ENCODE measurements at regions not wholly inside any gene's neighbourhood (a gene's known extent, or its start where the extent isn't known, plus 50 kb on each side); places are given as distances from the start of the nearest gene placed in this dataset.

- no peak overlapping the region for H3K9ac ChIP-seq (ENCODE audit: low read depth, low read length)
- 85% methylated on average over 15 of the region's 15 CpGs for WGBS
- H3K27ac ChIP-seq (ENCODE audit: low read depth, low read length) = no peak overlapping the region
- H3K9me3 ChIP-seq (ENCODE audit: insufficient read depth, low read depth, low read length) = no peaks in the 10 kb centered on the region
- H3K4me1 ChIP-seq (ENCODE audit: insufficient read depth, low read length) = peaks cover 14% of the 10 kb centered on the region
- H3K36me3 ChIP-seq (ENCODE audit: insufficient read depth, low read length) = no peaks in the 10 kb centered on the region
- no peaks in the 10 kb centered on the region for H3K27me3 ChIP-seq (ENCODE audit: insufficient read depth, low read length)
- H3K4me3 ChIP-seq (ENCODE audit: low read length) = no peak overlapping the region
These were observed 263.0 kb downstream of the KLF12 start for GRCh38 chr13:73870970-73871935.

- H3K4me1 ChIP-seq (ENCODE audit: insufficient read depth, low read length) = peaks cover 14% of the 10 kb centered on the region
- H3K27ac ChIP-seq (ENCODE audit: low read depth, low read length) = no peak overlapping the region
- H3K9me3 ChIP-seq (ENCODE audit: insufficient read depth, low read depth, low read length) = no peaks in the 10 kb centered on the region
- H3K4me3 ChIP-seq (ENCODE audit: low read length) = no peak overlapping the region
- 86% methylated on average over 3 of the region's 5 CpGs for WGBS
- no peak overlapping the region for H3K9ac ChIP-seq (ENCODE audit: low read depth, low read length)
- H3K27me3 ChIP-seq (ENCODE audit: insufficient read depth, low read length) = no peaks in the 10 kb centered on the region
- H3K36me3 ChIP-seq (ENCODE audit: insufficient read depth, low read length) = no peaks in the 10 kb centered on the region
These were observed 264.0 kb downstream of the KLF12 start for GRCh38 chr13:73870036-73870741.

- peaks cover under 1% of the 10 kb centered on the region; the same call in 1 of the 2 replicates for H3K4me1 ChIP-seq (ENCODE audit: insufficient read depth, low read length)
- no CpG with 5 or more reads among the region's 1 CpG for WGBS
- no peaks in the 10 kb centered on the region for H3K9me3 ChIP-seq (ENCODE audit: insufficient read depth, low read depth, low read length)
- no peaks in the 10 kb centered on the region for H3K27me3 ChIP-seq (ENCODE audit: insufficient read depth, low read length)
- no peaks in the 10 kb centered on the region for H3K36me3 ChIP-seq (ENCODE audit: insufficient read depth, low read length)
- no peak overlapping the region for H3K27ac ChIP-seq (ENCODE audit: low read depth, low read length)
- no peak overlapping the region for H3K9ac ChIP-seq (ENCODE audit: low read depth, low read length)
- no peak overlapping the region for H3K4me3 ChIP-seq (ENCODE audit: low read length)
These were observed 269.2 kb downstream of the KLF12 start for GRCh38 chr13:73865027-73865426.

- no peaks in the 10 kb centered on the region for H3K27me3 ChIP-seq (ENCODE audit: insufficient read depth, low read length)
- H3K9me3 ChIP-seq (ENCODE audit: insufficient read depth, low read depth, low read length) = no peaks in the 10 kb centered on the region
- no peaks in the 10 kb centered on the region for H3K36me3 ChIP-seq (ENCODE audit: insufficient read depth, low read length)
- 98% methylated on average over 1 of the region's 2 CpGs for WGBS
- no peak overlapping the region for H3K4me3 ChIP-seq (ENCODE audit: low read length)
- no peaks in the 10 kb centered on the region for H3K4me1 ChIP-seq (ENCODE audit: insufficient read depth, low read length)
- H3K27ac ChIP-seq (ENCODE audit: low read depth, low read length) = no peak overlapping the region
- no peak overlapping the region for H3K9ac ChIP-seq (ENCODE audit: low read depth, low read length)
These were observed 273.1 kb downstream of the KLF12 start for GRCh38 chr13:73861136-73861535.

GRCh38 chr13:73860501-73860900, 273.7 kb downstream of the KLF12 start:
- H3K4me1 ChIP-seq (ENCODE audit: insufficient read depth, low read length) = no peaks in the 10 kb centered on the region
- no peak overlapping the region for H3K27ac ChIP-seq (ENCODE audit: low read depth, low read length)
- H3K36me3 ChIP-seq (ENCODE audit: insufficient read depth, low read length) = no peaks in the 10 kb centered on the region
- WGBS = 97% methylated on average over 4 of the region's 6 CpGs
- H3K4me3 ChIP-seq (ENCODE audit: low read length) = no peak overlapping the region
- H3K9me3 ChIP-seq (ENCODE audit: insufficient read depth, low read depth, low read length) = no peaks in the 10 kb centered on the region
- no peaks in the 10 kb centered on the region for H3K27me3 ChIP-seq (ENCODE audit: insufficient read depth, low read length)
- H3K9ac ChIP-seq (ENCODE audit: low read depth, low read length) = no peak overlapping the region

- Histone ChIP-seq H3K9ac (ENCODE audit: low read depth, low read length) (no peak overlapping the region), H3K9me3 (ENCODE audit: insufficient read depth, low read depth, low read length) (no peaks in the 10 kb centered on the region), H3K36me3 (ENCODE audit: insufficient read depth, low read length) (no peaks in the 10 kb centered on the region), H3K27ac (ENCODE audit: low read depth, low read length) (no peak overlapping the region), H3K4me1 (ENCODE audit: insufficient read depth, low read length) (no peaks in the 10 kb centered on the region), H3K4me3 (ENCODE audit: low read length) (no peak overlapping the region), H3K27me3 (ENCODE audit: insufficient read depth, low read length) (no peaks in the 10 kb centered on the region)
- WGBS = 73% methylated on average over 4 of the region's 4 CpGs
These were observed 274.4 kb downstream of the KLF12 start for GRCh38 chr13:73859841-73860240.

- Histone ChIP-seq H3K9me3 (ENCODE audit: insufficient read depth, low read depth, low read length) (no peaks in the 10 kb centered on the region), H3K27me3 (ENCODE audit: insufficient read depth, low read length) (no peaks in the 10 kb centered on the region), H3K9ac (ENCODE audit: low read depth, low read length) (no peak overlapping the region), H3K36me3 (ENCODE audit: insufficient read depth, low read length) (no peaks in the 10 kb centered on the region), H3K4me3 (ENCODE audit: low read length) (no peak overlapping the region), H3K4me1 (ENCODE audit: insufficient read depth, low read length) (no peaks in the 10 kb centered on the region), H3K27ac (ENCODE audit: low read depth, low read length) (no peak overlapping the region)
- WGBS = 100% methylated on average over 1 of the region's 2 CpGs
These were observed 277.1 kb downstream of the KLF12 start for GRCh38 chr13:73857106-73857505.

- Histone ChIP-seq H3K4me1 (ENCODE audit: insufficient read depth, low read length) (peaks cover 15% of the 10 kb centered on the region), H3K27me3 (ENCODE audit: insufficient read depth, low read length) (no peaks in the 10 kb centered on the region), H3K9me3 (ENCODE audit: insufficient read depth, low read depth, low read length) (no peaks in the 10 kb centered on the region), H3K36me3 (ENCODE audit: insufficient read depth, low read length) (no peaks in the 10 kb centered on the region), H3K27ac (ENCODE audit: low read depth, low read length) (no peak overlapping the region), H3K9ac (ENCODE audit: low read depth, low read length) (no peak overlapping the region), H3K4me3 (ENCODE audit: low read length) (no peak overlapping the region)
- WGBS = 99% methylated on average over 3 of the region's 3 CpGs
These were observed 283.1 kb downstream of the KLF12 start for GRCh38 chr13:73851104-73851503.

- Histone ChIP-seq H3K4me3 (ENCODE audit: low read length) (no peak overlapping the region), H3K27me3 (ENCODE audit: insufficient read depth, low read length) (no peaks in the 10 kb centered on the region), H3K4me1 (ENCODE audit: insufficient read depth, low read length) (peaks cover 15% of the 10 kb centered on the region), H3K9me3 (ENCODE audit: insufficient read depth, low read depth, low read length) (no peaks in the 10 kb centered on the region), H3K36me3 (ENCODE audit: insufficient read depth, low read length) (0 out of 2 replicates have a peak, but pooled peaks cover 7% of the 10 kb centered on the region), H3K27ac (ENCODE audit: low read depth, low read length) (no peak overlapping the region), H3K9ac (ENCODE audit: low read depth, low read length) (no peak overlapping the region)
- WGBS = 91% methylated on average over 2 of the region's 5 CpGs
These were observed 283.9 kb downstream of the KLF12 start for GRCh38 chr13:73850104-73850873.

GRCh38 chr13:73849292-73849691, 284.9 kb downstream of the KLF12 start:
- WGBS = 36% methylated on average over 5 of the region's 5 CpGs
- Histone ChIP-seq H3K27ac (ENCODE audit: low read depth, low read length) (no peak overlapping the region; the same call in 1 of the 2 replicates), H3K36me3 (ENCODE audit: insufficient read depth, low read length) (0 out of 2 replicates have a peak, but pooled peaks cover 7% of the 10 kb centered on the region), H3K4me1 (ENCODE audit: insufficient read depth, low read length) (peaks cover 17% of the 10 kb centered on the region), H3K27me3 (ENCODE audit: insufficient read depth, low read length) (no peaks in the 10 kb centered on the region), H3K9me3 (ENCODE audit: insufficient read depth, low read depth, low read length) (no peaks in the 10 kb centered on the region), H3K9ac (ENCODE audit: low read depth, low read length) (no peak overlapping the region), H3K4me3 (ENCODE audit: low read length) (no peak overlapping the region)

Measured in HUES64 (cell line).